HG03460 (cell line): ENCODE measurements at regions not wholly inside any gene's neighbourhood (a gene's known extent, or its start where the extent isn't known, plus 50 kb on each side); places are given as distances from the start of the nearest gene placed in this dataset.
"Not testable (repeated sequence)": the region's sequence is repeated elsewhere in the genome, so short reads cannot be mapped to it uniquely, and the experiment has no call there.

Source experiments
- ATAC-seq: cut with Tn5 transposase; IDR thresholded peaks from one replicate; pipeline ENCODE4 v1.9.1; 2021; ENCODE audit not compliant: unreplicated experiment

- not testable (repeated sequence) for ATAC-seq
Observed at GRCh38 chr9:72433616-72434267, 68.7 kb upstream of the ZFAND5 start.

- no peak for ATAC-seq
Observed at GRCh38 chr9:72431036-72431435, 66.0 kb upstream of the ZFAND5 start.

- ATAC-seq = no peak
Observed at GRCh38 chr9:72428329-72428728, 63.3 kb upstream of the ZFAND5 start.

- ATAC-seq = no peak
Observed at GRCh38 chr9:72427801-72428200, 62.8 kb upstream of the ZFAND5 start.

- ATAC-seq = no peak
Observed at GRCh38 chr9:72424131-72424530, 59.1 kb upstream of the ZFAND5 start.

GRCh38 chr9:72422214-72422613 lies 57.2 kb upstream of the ZFAND5 start:
- ATAC-seq = no peak

GRCh38 chr9:72420783-72421182 lies 55.8 kb upstream of the ZFAND5 start:
- no peak for ATAC-seq

- no peak for ATAC-seq
Observed at GRCh38 chr9:72415948-72416347, 50.9 kb upstream of the ZFAND5 start.

- ATAC-seq = no peak
Observed at GRCh38 chr9:72415163-72415562, 50.2 kb upstream of the ZFAND5 start.
